ENCODE measurements at regions not wholly inside any gene's neighbourhood (a gene's known extent, or its start where the extent isn't known, plus 50 kb on each side); places are given as distances from the start of the nearest gene placed in this dataset.

- TF ChIP-seq POLR2A (IDR thresholded peaks at IDR 0.05) (no peak), CTCF (IDR thresholded peaks at IDR 0.05) (no peak)
Observed at GRCh38 chr10:128422190-128422589, 296.0 kb upstream of the MKI67 start.
